SU-DHL-6 (cell line): ENCODE measurements at regions not wholly inside any gene's neighbourhood (a gene's known extent, or its start where the extent isn't known, plus 50 kb on each side); places are given as distances from the start of the nearest gene placed in this dataset.

Source experiments
- H2AFZ ChIP-seq: fragments of 200-600 bp; sonication (generic); 2 replicates; pipeline ENCODE4 v1.6.1; 2014; ENCODE audit warnings: low read depth, mild to moderate bottlenecking, moderate library complexity, mixed read lengths, antibody characterized with exemption, low read length; ENCODE audit not compliant: severe bottlenecking
- H3F3A ChIP-seq: fragments of 200-600 bp; shearing (Covaris generic); 2 replicates; pipeline ENCODE4 v1.6.0; 2016; ENCODE audit warnings: antibody characterized with exemption, mild to moderate bottlenecking; ENCODE audit not compliant: insufficient read depth
- H3K27ac ChIP-seq: fragments of 200-600 bp; sonication (generic); 2 replicates; pipeline ENCODE4 v1.5.1; 2016; ENCODE audit warnings: low read depth, mild to moderate bottlenecking, low read length, moderate library complexity, mixed read lengths
- H3K27me3 ChIP-seq: fragments of 200-600 bp; sonication (generic), shearing (Covaris generic); 2 replicates; pipeline ENCODE4 v1.6.0; 2014; ENCODE audit warnings: mild to moderate bottlenecking, low read length
- H3K36me3 ChIP-seq: fragments of 200-600 bp; sonication (generic); 2 replicates; pipeline ENCODE4 v1.6.1; 2014; ENCODE audit warnings: mild to moderate bottlenecking, low read length, mixed read lengths
- H3K4me2 ChIP-seq: fragments of 300-600, 200-600 bp; shearing (Covaris generic), sonication (generic); 2 replicates; pipeline ENCODE4 v1.6.0; 2014; ENCODE audit warnings: low read length, low read depth, mild to moderate bottlenecking; ENCODE audit not compliant: poor library complexity, severe bottlenecking
- H3K4me3 ChIP-seq: fragments of 200-600 bp; sonication (generic); 2 replicates; pipeline ENCODE4 v1.5.1; 2014; ENCODE audit warnings: antibody characterized with exemption, low read length, mild to moderate bottlenecking, mixed read lengths; ENCODE audit not compliant: insufficient read depth, poor library complexity, severe bottlenecking
- H3K79me2 ChIP-seq: fragments of 200-600 bp; sonication (generic); 2 replicates; pipeline ENCODE4 v1.6.1; 2014; ENCODE audit warnings: mild to moderate bottlenecking, low read length, moderate library complexity; ENCODE audit not compliant: insufficient read depth
- H3K9ac ChIP-seq: fragments of 200-600 bp; sonication (generic); 2 replicates; pipeline ENCODE4 v1.7.0; 2014; ENCODE audit warnings: mild to moderate bottlenecking, low read length
- H3K9me2 ChIP-seq: fragments of 200-600 bp; sonication (generic); replicated peaks from 2 replicates; pipeline ENCODE4 v1.6.1; 2014; ENCODE audit warnings: low read length; ENCODE audit not compliant: insufficient read depth
- H3K9me3 ChIP-seq: fragments of 200-600 bp; sonication (generic); 2 replicates; pipeline ENCODE4 v1.6.1; 2014; ENCODE audit warnings: low read length, mixed read lengths; ENCODE audit not compliant: insufficient read depth
- H4K20me1 ChIP-seq: fragments of 200-600 bp; sonication (generic); 2 replicates; pipeline ENCODE4 v1.6.1; 2014; ENCODE audit warnings: low read depth, mild to moderate bottlenecking, antibody characterized with exemption, low read length, moderate library complexity, mixed read lengths
- CTCF ChIP-seq: fragments of 200-600 bp; sonication (generic); IDR thresholded peaks from one replicate; pipeline ENCODE4 v1.5.1; 2017; ENCODE audit warnings: antibody characterized with exemption, mild to moderate bottlenecking, low read length, moderate library complexity; ENCODE audit not compliant: insufficient read depth, poor library complexity, severe bottlenecking
- EZH2phosphoT487 ChIP-seq: fragments of 200-600 bp; sonication (generic), shearing (Covaris generic); conservative IDR thresholded peaks from 2 replicates; pipeline ENCODE4 v1.6.1; 2018; ENCODE audit warnings: mild to moderate bottlenecking, antibody characterized with exemption, low read length, moderate library complexity, mixed read lengths

- Histone ChIP-seq H3K9me2 (no peaks in the 10 kb centered on the region), H3F3A (no peaks in the 10 kb centered on the region), H2AFZ (no peak overlapping the region), H3K4me2 (no peak overlapping the region), H3K36me3 (no peaks in the 10 kb centered on the region), H4K20me1 (no peaks in the 10 kb centered on the region), H3K79me2 (no peaks in the 10 kb centered on the region), H3K9ac (no peak overlapping the region), H3K4me3 (no peak overlapping the region), H3K9me3 (no peaks in the 10 kb centered on the region), H3K27me3 (no peaks in the 10 kb centered on the region), H3K27ac (no peak overlapping the region)
- TF ChIP-seq EZH2phosphoT487: no peak
- TF ChIP-seq CTCF: no peak
Observed at GRCh38 chr4:134132086-134132783, 69.4 kb downstream of the PABPC4L start.

GRCh38 chr4:134126955-134127354 lies 74.6 kb downstream of the PABPC4L start:
- Histone ChIP-seq H3K36me3 (no peaks in the 10 kb centered on the region), H3K4me3 (no peak overlapping the region), H2AFZ (no peak overlapping the region), H3K27ac (no peak overlapping the region), H3K4me2 (no peak overlapping the region), H3K9ac (no peak overlapping the region), H3K27me3 (no peaks in the 10 kb centered on the region), H3K9me3 (no peaks in the 10 kb centered on the region), H3K79me2 (no peaks in the 10 kb centered on the region), H3F3A (no peaks in the 10 kb centered on the region), H3K9me2 (no peaks in the 10 kb centered on the region), H4K20me1 (no peaks in the 10 kb centered on the region)
- TF ChIP-seq EZH2phosphoT487 (no peak), CTCF (no peak)

- Histone ChIP-seq H3K4me3 (no peak overlapping the region), H3K9ac (no peak overlapping the region), H3K9me3 (no peaks in the 10 kb centered on the region), H3K27ac (no peak overlapping the region), H3F3A (no peaks in the 10 kb centered on the region), H3K9me2 (no peaks in the 10 kb centered on the region), H3K4me2 (no peak overlapping the region), H4K20me1 (no peaks in the 10 kb centered on the region), H3K36me3 (no peaks in the 10 kb centered on the region), H3K27me3 (no peaks in the 10 kb centered on the region), H3K79me2 (no peaks in the 10 kb centered on the region), H2AFZ (no peak overlapping the region)
- TF ChIP-seq EZH2phosphoT487 (no peak), CTCF (no peak)
Observed at GRCh38 chr4:134126000-134126560, 75.5 kb downstream of the PABPC4L start.
